Activated CD4-positive, alpha-beta memory T cell treated with anti-CD3 and anti-CD28 coated beads, Interleukin-2, amount 10 ng/mL, durations not matched to agents 7 days and 5 days (primary cell): ENCODE measurements at regions not wholly inside any gene's neighbourhood (a gene's known extent, or its start where the extent isn't known, plus 50 kb on each side); places are given as distances from the start of the nearest gene placed in this dataset.
"Not testable (repeated sequence)": the region's sequence is repeated elsewhere in the genome, so short reads cannot be mapped to it uniquely, and the experiment has no call there.

Experiments used
- CTCF ChIA-PET: fragments of 350-600 bp; sonication (Branson Sonifier 250); formaldehyde crosslinking; loops from one replicate; lab custom pipeline; 2021; ENCODE audit warnings: antibody characterized with exemption, inconsistent platforms; lab: Charles Lee
- POLR2A ChIA-PET: fragments of 350-600 bp; sonication (Branson Sonifier 250); formaldehyde crosslinking; loops from one replicate; lab custom pipeline; 2021; ENCODE audit warnings: antibody characterized with exemption; lab: Charles Lee
- DNase-seq: peaks from one replicate; pipeline ENCODE4 v3.0.0-alpha.2; 2020
- H3K27ac Mint-ChIP-seq: one replicate; pipeline ENCODE4 v1.8.0; 2021; ENCODE audit warnings: mild to moderate bottlenecking, mixed read lengths
- H3K27me3 Mint-ChIP-seq: one replicate; pipeline ENCODE4 v1.8.0; 2021; ENCODE audit warnings: mixed read lengths
- H3K36me3 Mint-ChIP-seq: one replicate; pipeline ENCODE4 v1.8.0; 2021; ENCODE audit warnings: low read depth, mixed read lengths
- H3K4me1 Mint-ChIP-seq: one replicate; pipeline ENCODE4 v1.8.0; 2021; ENCODE audit warnings: mixed read lengths
- H3K4me3 Mint-ChIP-seq: one replicate; pipeline ENCODE4 v1.8.0; 2021; ENCODE audit warnings: mild to moderate bottlenecking, mixed read lengths
- H3K9me3 Mint-ChIP-seq: one replicate; pipeline ENCODE4 v1.8.0; 2021; ENCODE audit warnings: mixed read lengths

GRCh38 chr19:34588249-34588648 lies 88.7 kb downstream of the SCGB2B2 start:
- DNase-seq = no peak
- H3K4me1 Mint-ChIP-seq = no peaks in the 10 kb centered on the region
- POLR2A ChIA-PET = no interaction called here
- CTCF ChIA-PET = no interaction called here
- no peak overlapping the region for H3K27ac Mint-ChIP-seq
- H3K36me3 Mint-ChIP-seq = no peaks in the 10 kb centered on the region
- H3K4me3 Mint-ChIP-seq = no peak overlapping the region
- H3K27me3 Mint-ChIP-seq = no peaks in the 10 kb centered on the region
- H3K9me3 Mint-ChIP-seq = peaks cover 10% of the 10 kb centered on the region

GRCh38 chr19:34580408-34580807 lies 96.6 kb downstream of the SCGB2B2 start:
- DNase-seq = no peak
- Mint-ChIP-seq H3K4me1 (no peaks in the 10 kb centered on the region), H3K36me3 (peaks cover 2% of the 10 kb centered on the region), H3K27me3 (no peaks in the 10 kb centered on the region), H3K9me3 (peaks cover 2% of the 10 kb centered on the region), H3K27ac (no peak overlapping the region), H3K4me3 (no peak overlapping the region)
- ChIA-PET POLR2A (no interaction called here), CTCF (no interaction called here)

GRCh38 chr19:34580055-34580336 lies 97.0 kb downstream of the SCGB2B2 start:
- ChIA-PET POLR2A (no interaction called here), CTCF (no interaction called here)
- H3K27ac Mint-ChIP-seq = no peak overlapping the region
- no peaks in the 10 kb centered on the region for H3K4me1 Mint-ChIP-seq
- no peak for DNase-seq
- peaks cover 2% of the 10 kb centered on the region for H3K36me3 Mint-ChIP-seq
- H3K4me3 Mint-ChIP-seq = no peak overlapping the region
- H3K27me3 Mint-ChIP-seq = no peaks in the 10 kb centered on the region
- H3K9me3 Mint-ChIP-seq = peaks cover 2% of the 10 kb centered on the region

- H3K4me1 Mint-ChIP-seq = no peaks in the 10 kb centered on the region
- DNase-seq = no peak
- no peaks in the 10 kb centered on the region for H3K27me3 Mint-ChIP-seq
- POLR2A ChIA-PET = no interaction called here
- no peak overlapping the region for H3K4me3 Mint-ChIP-seq
- CTCF ChIA-PET = no interaction called here
- H3K27ac Mint-ChIP-seq = no peak overlapping the region
- peaks cover 2% of the 10 kb centered on the region for H3K36me3 Mint-ChIP-seq
- peaks cover 2% of the 10 kb centered on the region for H3K9me3 Mint-ChIP-seq
Observed at GRCh38 chr19:34579281-34580054, 97.5 kb downstream of the SCGB2B2 start.

GRCh38 chr19:34578751-34579150 lies 97.2 kb downstream of the WTIP start:
- Mint-ChIP-seq H3K27ac (no peak overlapping the region), H3K36me3 (peaks cover 2% of the 10 kb centered on the region), H3K9me3 (peaks cover 5% of the 10 kb centered on the region), H3K4me1 (no peaks in the 10 kb centered on the region), H3K4me3 (no peak overlapping the region), H3K27me3 (no peaks in the 10 kb centered on the region)
- DNase-seq = no peak
- CTCF ChIA-PET = no interaction called here
- POLR2A ChIA-PET = no interaction called here

- peaks cover 2% of the 10 kb centered on the region for H3K36me3 Mint-ChIP-seq
- DNase-seq = no peak
- H3K4me1 Mint-ChIP-seq = no peaks in the 10 kb centered on the region
- no peak overlapping the region for H3K4me3 Mint-ChIP-seq
- H3K9me3 Mint-ChIP-seq = peaks cover 6% of the 10 kb centered on the region
- POLR2A ChIA-PET = no interaction called here
- H3K27ac Mint-ChIP-seq = no peak overlapping the region
- no peaks in the 10 kb centered on the region for H3K27me3 Mint-ChIP-seq
- CTCF ChIA-PET = no interaction called here
Observed at GRCh38 chr19:34578173-34578572, 96.6 kb downstream of the WTIP start.

- H3K27me3 Mint-ChIP-seq = no peaks in the 10 kb centered on the region
- H3K36me3 Mint-ChIP-seq = peaks cover 2% of the 10 kb centered on the region
- no peak overlapping the region for H3K4me3 Mint-ChIP-seq
- peaks cover 11% of the 10 kb centered on the region for H3K9me3 Mint-ChIP-seq
- POLR2A ChIA-PET = no interaction called here
- no peak overlapping the region for H3K27ac Mint-ChIP-seq
- CTCF ChIA-PET = no interaction called here
- no peaks in the 10 kb centered on the region for H3K4me1 Mint-ChIP-seq
- DNase-seq = no peak
Observed at GRCh38 chr19:34577531-34578101, 96.1 kb downstream of the WTIP start.

GRCh38 chr19:34577056-34577455 lies 95.5 kb downstream of the WTIP start:
- H3K9me3 Mint-ChIP-seq = peaks cover 14% of the 10 kb centered on the region

GRCh38 chr19:34576292-34576691 lies 94.7 kb downstream of the WTIP start:
- CTCF ChIA-PET = no interaction called here
- no peaks in the 10 kb centered on the region for H3K4me1 Mint-ChIP-seq
- H3K9me3 Mint-ChIP-seq = peaks cover 14% of the 10 kb centered on the region
- H3K27ac Mint-ChIP-seq = no peak overlapping the region
- no peak overlapping the region for H3K4me3 Mint-ChIP-seq
- peaks cover 2% of the 10 kb centered on the region for H3K36me3 Mint-ChIP-seq
- no peaks in the 10 kb centered on the region for H3K27me3 Mint-ChIP-seq
- DNase-seq = no peak
- POLR2A ChIA-PET = no interaction called here

More at GRCh38 chr19:34577056-34577455, 95.5 kb downstream of the WTIP start:
- CTCF ChIA-PET = no interaction called here
- Mint-ChIP-seq H3K27ac (no peak overlapping the region), H3K27me3 (no peaks in the 10 kb centered on the region), H3K4me3 (no peak overlapping the region), H3K4me1 (no peaks in the 10 kb centered on the region), H3K36me3 (peaks cover 2% of the 10 kb centered on the region)
- POLR2A ChIA-PET = no interaction called here
- DNase-seq = no peak

- DNase-seq = no peak
- Mint-ChIP-seq H3K27ac (no peak overlapping the region), H3K36me3 (peaks cover 2% of the 10 kb centered on the region), H3K4me3 (no peak overlapping the region), H3K4me1 (no peaks in the 10 kb centered on the region), H3K9me3 (peaks cover 21% of the 10 kb centered on the region), H3K27me3 (no peaks in the 10 kb centered on the region)
- POLR2A ChIA-PET = no interaction called here
- CTCF ChIA-PET = interaction anchor here (0.6 kb wide), 1 partner anchor 17 kb away, joined by 3 read pairs; no protein-coding TSS in a partner anchor
Observed at GRCh38 chr19:34575206-34575605, 93.6 kb downstream of the WTIP start.

GRCh38 chr19:34574704-34575103 lies 93.1 kb downstream of the WTIP start:
- no peaks in the 10 kb centered on the region for H3K27me3 Mint-ChIP-seq
- CTCF ChIA-PET = no interaction called here

GRCh38 chr19:34573226-34573864 lies 91.8 kb downstream of the WTIP start:
- Mint-ChIP-seq H3K27me3 (no peaks in the 10 kb centered on the region), H3K36me3 (peaks cover 2% of the 10 kb centered on the region), H3K4me1 (no peaks in the 10 kb centered on the region), H3K4me3 (no peak overlapping the region), H3K9me3 (peaks cover 29% of the 10 kb centered on the region), H3K27ac (no peak overlapping the region)
- POLR2A ChIA-PET = no interaction called here
- no peak for DNase-seq
- CTCF ChIA-PET = no interaction called here

More at GRCh38 chr19:34574704-34575103, 93.1 kb downstream of the WTIP start:
- Mint-ChIP-seq H3K36me3 (peaks cover 2% of the 10 kb centered on the region), H3K27ac (no peak overlapping the region), H3K4me1 (no peaks in the 10 kb centered on the region), H3K9me3 (peaks cover 26% of the 10 kb centered on the region), H3K4me3 (no peak overlapping the region)
- no peak for DNase-seq
- POLR2A ChIA-PET = no interaction called here

GRCh38 chr19:34570140-34570539 lies 88.6 kb downstream of the WTIP start:
- POLR2A ChIA-PET, DNase-seq, H3K27ac Mint-ChIP-seq, H3K4me1 Mint-ChIP-seq, CTCF ChIA-PET, H3K36me3 Mint-ChIP-seq, H3K27me3 Mint-ChIP-seq, H3K4me3 Mint-ChIP-seq: not testable (repeated sequence)
- H3K9me3 Mint-ChIP-seq = peaks cover 29% of the 10 kb centered on the region

- DNase-seq, CTCF ChIA-PET, H3K4me3 Mint-ChIP-seq, H3K36me3 Mint-ChIP-seq, H3K27me3 Mint-ChIP-seq, POLR2A ChIA-PET, H3K9me3 Mint-ChIP-seq, H3K4me1 Mint-ChIP-seq, H3K27ac Mint-ChIP-seq: not testable (repeated sequence)
Observed at GRCh38 chr19:34562344-34562743, 80.8 kb downstream of the WTIP start.
